GM18861 (cell line): ENCODE measurements at regions not wholly inside any gene's neighbourhood (a gene's known extent, or its start where the extent isn't known, plus 50 kb on each side); places are given as distances from the start of the nearest gene placed in this dataset.

Experiments
- ATAC-seq: cut with Tn5 transposase; IDR thresholded peaks from one replicate; pipeline ENCODE4 v1.9.1; 2021; ENCODE audit not compliant: unreplicated experiment

DNA sequence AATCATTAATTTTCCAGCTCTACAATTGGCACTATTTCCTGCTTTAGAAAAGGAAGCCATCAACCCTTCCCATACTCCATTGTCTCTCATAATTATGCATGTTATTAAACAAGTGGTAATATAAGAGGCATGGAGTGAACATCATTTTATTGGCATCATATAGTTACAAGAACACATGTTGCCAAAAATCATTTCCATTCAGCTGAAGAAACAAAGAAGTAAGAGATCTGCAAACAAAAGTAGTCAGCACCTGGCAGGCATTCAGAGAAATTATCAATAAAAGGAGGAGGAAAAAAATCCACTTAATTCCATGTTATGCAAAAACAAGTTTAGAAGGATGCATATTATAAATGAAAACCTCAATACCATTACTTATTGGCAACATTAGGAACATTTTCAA, 1208.2 kb upstream of the C9orf72 start:
- ATAC-seq = no peak

DNA sequence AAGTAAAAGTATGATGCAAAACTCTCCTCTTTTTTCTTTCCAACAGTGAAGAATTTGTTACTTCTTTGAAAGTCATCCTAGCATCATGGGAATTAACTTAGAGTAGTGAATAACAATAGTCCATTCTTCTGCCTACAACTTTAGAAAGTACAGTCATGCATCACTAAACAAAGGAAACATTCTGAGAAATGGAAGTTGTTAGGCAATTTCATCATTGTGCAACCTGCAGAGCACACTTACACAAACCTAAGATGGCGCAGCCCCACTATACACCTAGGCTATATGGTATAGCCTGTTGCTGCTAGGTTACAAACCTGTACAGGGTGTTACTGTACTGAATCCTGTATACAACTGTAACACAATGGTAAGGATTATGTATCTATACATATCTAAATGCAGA, 1209.3 kb upstream of the C9orf72 start:
- no peak for ATAC-seq

- ATAC-seq = no peak
Measured at GRCh38 chr9:28792716-28793115, 1219.4 kb upstream of the C9orf72 start.

- no peak for ATAC-seq
Measured at GRCh38 chr9:28799876-28800275, 1226.6 kb upstream of the C9orf72 start.

DNA sequence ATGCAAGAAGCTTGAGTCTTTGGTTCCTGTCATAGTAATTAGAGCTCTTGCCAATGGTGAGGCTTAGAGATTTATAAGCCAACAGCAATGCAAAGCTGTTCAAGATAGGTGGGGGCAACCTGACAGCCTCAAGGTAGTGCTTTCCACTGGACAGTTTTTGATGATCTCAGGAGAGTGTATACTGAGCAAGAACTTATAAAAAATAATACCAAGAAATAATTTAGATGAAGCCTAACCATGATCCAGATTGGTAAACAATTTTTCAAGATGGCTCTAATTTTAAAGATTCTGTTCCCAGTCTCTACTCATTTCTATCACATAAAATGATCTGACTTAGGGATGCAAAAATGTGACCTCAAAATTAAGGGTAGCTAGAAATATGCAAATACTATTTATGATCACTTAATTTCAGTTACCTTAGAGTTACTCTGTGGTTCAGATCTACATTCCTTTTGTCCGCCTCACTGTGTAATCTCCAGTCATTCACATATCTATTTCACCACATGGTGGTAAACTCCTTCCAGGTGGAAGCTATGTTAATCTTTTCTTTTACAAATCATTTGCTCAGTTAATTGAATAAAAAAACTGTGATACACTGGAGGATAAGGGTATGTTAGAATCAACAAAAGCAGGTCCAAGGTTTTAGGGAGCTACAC, 1228.0 kb upstream of the C9orf72 start:
- ATAC-seq = no peak

DNA sequence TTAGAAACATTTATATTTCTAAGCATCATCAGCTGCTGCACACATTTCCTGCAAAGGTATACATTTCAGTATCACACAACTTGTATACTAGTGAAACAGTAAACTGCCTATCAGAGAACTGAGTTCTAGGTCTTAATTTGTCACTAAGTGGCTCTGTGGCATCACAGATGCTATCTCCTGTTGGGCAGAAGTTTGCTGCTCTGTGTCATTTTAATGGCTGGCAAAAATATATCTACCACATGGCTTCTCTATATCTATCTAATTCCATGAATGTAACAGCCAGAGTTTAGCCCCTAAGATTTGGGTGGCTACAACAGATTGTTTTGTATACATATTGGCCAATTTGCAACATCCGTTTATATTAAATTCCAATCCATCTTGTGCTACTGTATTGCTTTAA, 1231.9 kb upstream of the C9orf72 start:
- no peak for ATAC-seq

GRCh38 chr9:28808042-28808441, 1234.8 kb upstream of the C9orf72 start:
- ATAC-seq = no peak

- ATAC-seq = no peak
Measured at GRCh38 chr9:28810388-28811075, 1237.3 kb upstream of the C9orf72 start.

DNA sequence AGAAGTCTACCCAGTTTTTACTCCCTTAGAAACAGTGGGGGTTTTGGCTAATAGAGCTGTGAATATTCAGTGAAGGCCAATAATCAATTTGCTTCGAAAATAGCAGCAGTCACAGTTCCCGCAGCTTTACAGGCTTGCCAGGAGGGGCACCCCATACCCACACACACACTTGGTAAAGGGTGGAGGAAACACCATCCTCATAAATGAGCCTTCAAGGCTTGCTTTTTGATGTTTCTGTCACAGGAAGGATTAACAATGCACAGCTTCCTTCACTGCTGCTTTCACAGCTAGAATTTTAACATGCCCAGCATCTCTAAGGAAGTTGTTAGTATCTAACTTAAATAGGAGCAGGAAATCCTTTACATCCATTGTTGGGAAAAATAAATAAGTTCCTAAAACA, 1247.5 kb upstream of the C9orf72 start:
- ATAC-seq = no peak

DNA sequence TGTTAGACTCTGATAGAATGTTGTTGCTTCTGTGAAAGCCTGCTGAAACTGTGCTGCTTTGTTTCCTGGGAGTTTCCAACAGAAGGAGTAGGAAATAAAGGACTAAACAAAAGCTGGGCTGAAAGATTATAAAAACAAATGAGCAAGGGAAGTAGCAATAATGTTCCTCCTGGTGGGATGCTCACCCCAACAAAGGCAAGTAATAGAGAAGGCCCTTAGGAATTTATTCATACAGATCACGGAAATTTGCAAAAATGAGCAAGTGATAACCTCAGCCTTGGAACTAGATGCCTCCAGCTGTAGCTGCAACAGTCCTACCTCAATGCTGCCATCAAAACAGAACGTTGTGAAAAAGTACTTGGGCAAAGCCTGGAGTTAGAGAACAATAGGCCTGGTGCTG, 1248.0 kb upstream of the C9orf72 start:
- no peak for ATAC-seq

GRCh38 chr9:28824432-28824963, 1251.2 kb upstream of the C9orf72 start:
- no peak for ATAC-seq

DNA sequence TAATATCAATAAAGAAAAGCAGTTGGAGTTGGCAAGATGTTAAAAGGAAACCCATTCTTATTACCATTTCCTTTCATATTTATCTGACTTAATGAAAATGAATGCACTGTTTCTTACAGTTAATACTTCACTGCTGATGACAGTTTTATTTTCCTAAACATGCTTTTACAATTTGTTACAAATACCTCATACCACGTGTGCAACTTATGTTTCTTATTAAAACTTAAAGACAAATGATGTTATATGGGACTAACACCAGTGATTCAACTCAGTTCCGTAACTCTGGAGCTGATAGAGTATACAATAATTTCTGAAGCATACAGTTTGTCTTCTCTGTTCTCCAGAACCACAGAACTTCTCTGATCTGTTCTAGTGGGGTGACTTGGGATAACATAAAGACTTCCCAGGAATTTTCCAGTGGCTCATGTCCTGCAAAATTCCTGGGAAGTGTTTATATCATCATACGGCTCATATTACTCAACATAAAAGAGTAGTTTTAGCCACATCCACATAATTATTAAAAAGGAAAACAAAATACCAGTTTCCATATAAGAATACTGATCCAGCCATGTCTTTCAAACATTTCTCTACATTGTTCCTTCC, 1259.0 kb upstream of the C9orf72 start:
- no peak for ATAC-seq

GRCh38 chr9:28834156-28834555, 1260.9 kb upstream of the C9orf72 start:
- ATAC-seq = no peak

GRCh38 chr9:28839778-28840430, 1266.6 kb upstream of the C9orf72 start:
- ATAC-seq = no peak

DNA sequence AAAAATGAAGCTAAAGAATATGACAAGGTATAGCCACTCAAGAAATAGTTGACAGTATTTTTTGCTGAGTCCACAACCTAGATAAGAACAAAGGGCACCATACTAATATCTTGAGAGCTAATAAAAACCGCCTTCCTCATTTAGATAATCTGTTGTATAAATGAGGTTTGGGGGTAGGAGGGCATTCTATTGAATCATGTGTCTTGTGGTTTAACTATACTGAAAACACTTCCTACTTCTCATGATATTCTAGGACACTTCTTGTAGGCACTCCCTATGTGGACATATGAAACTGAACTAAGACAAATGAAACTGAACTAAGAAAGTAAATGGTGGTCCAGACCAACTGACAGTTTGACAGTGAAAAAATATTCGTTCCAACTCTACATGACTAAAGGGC, 1268.5 kb upstream of the C9orf72 start:
- ATAC-seq = no peak

- no peak for ATAC-seq
Measured at GRCh38 chr9:28847331-28847730, 1274.0 kb upstream of the C9orf72 start.

GRCh38 chr9:28848671-28849070, 1275.4 kb upstream of the C9orf72 start:
- no peak for ATAC-seq

DNA sequence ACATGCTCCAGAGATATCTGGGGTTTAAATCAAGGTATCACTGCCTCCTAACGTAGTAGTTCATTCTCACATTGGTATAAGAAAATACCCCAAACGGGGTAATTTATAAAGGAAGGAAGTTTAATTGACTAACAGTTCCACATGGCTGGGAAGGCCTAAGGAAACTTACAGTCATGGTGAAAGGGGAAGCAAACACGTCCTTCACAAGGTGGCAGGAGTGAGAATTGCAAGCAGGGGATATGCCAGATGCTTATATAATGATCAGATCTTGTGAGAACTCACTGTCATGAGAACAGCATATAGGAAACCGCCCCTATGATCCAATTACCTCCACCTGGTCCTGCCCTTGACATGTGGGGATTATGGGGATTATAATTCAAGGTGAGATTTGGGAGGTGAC, 1280.2 kb upstream of the C9orf72 start:
- no peak for ATAC-seq

- ATAC-seq = no peak
Measured at GRCh38 chr9:28866951-28867350, 1293.7 kb upstream of the C9orf72 start.

DNA sequence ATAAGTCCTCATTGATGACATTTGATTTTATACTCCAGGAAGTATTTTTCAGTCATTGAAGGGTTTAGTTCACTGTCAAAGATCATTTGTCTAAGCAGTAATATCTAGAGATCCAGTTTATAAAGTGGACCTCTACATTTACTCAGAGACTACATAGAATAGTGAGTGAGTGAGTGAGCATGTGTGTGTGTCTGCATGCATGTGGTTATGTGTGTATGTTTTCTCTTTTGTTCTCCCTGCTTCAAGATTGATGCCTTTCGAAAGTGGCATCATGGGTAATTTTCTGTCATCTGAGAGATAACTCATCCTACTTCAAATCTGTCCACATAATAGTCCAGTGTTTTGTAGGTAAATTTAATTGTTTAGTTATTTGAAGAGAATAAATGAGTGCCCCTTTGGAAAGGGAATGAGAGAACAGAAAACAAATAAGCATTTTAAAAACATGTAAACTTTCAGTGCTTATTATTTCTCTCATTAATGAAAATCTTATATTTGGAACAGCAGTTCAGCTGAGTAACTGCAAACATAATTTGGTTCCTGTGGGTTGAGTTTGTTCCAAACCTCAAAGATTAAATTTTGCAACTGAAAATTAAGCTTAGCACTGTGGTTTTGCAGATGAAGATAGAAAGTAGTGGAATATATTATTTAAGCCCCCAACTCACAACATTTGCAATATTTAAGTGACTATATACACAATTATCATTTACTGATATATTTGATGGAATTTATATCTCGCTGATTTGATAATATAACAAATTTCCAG, 1295.1 kb upstream of the C9orf72 start:
- ATAC-seq = no peak

DNA sequence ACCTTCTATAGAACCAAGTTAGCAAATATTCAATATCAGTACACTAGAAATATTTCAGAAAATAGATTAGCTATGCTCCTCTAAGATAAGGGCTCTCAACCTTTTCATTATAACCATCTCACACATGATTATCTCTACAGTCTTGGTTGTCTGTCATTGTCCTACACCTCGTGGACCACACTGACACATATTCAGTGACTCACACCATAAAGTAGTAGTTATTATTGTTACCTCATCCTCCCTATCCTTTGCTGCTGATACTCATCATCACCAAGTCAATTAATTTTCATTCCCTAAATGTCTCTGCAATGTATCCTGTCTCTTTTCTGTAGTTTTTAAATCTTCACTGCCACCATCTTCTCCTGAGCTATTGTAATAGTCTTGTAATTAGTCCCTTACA, 1309.2 kb upstream of the C9orf72 start:
- ATAC-seq = no peak
